ENCODE measurements at regions not wholly inside any gene's neighbourhood (a gene's known extent, or its start where the extent isn't known, plus 50 kb on each side); places are given as distances from the start of the nearest gene placed in this dataset.

DNA sequence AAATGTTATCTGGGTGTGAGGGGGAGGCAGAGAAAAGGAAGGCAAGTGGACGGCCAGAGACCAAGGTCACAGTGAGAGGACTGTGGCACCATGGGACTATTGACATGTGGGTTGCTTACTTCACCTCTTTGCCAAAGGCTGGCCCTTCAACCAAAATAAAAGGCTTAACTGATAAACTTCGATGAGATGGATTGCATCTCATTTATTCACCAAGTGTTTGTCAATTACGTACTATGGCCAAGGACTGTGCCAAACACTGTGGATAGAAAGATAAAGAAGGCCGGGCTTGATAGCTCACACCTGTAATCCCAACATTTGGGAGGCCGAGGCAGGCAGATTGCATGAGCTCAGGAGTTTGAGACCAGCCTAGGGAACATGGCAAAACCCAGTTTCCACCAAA lies 98.7 kb upstream of the CCBE1 start:
- TF ChIP-seq, protein P1, sequence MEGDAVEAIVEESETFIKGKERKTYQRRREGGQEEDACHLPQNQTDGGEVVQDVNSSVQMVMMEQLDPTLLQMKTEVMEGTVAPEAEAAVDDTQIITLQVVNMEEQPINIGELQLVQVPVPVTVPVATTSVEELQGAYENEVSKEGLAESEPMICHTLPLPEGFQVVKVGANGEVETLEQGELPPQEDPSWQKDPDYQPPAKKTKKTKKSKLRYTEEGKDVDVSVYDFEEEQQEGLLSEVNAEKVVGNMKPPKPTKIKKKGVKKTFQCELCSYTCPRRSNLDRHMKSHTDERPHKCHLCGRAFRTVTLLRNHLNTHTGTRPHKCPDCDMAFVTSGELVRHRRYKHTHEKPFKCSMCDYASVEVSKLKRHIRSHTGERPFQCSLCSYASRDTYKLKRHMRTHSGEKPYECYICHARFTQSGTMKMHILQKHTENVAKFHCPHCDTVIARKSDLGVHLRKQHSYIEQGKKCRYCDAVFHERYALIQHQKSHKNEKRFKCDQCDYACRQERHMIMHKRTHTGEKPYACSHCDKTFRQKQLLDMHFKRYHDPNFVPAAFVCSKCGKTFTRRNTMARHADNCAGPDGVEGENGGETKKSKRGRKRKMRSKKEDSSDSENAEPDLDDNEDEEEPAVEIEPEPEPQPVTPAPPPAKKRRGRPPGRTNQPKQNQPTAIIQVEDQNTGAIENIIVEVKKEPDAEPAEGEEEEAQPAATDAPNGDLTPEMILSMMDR (IDR thresholded peaks at IDR 0.05), result no peak
- TF ChIP-seq POLR2AphosphoS5 (IDR thresholded peaks at IDR 0.05), result no peak
- TF ChIP-seq POLR2A (IDR thresholded peaks at IDR 0.05), result no peak
- TF ChIP-seq EP300 (IDR thresholded peaks at IDR 0.05), result no peak
